ENCODE measurements at regions not wholly inside any gene's neighbourhood (a gene's known extent, or its start where the extent isn't known, plus 50 kb on each side); places are given as distances from the start of the nearest gene placed in this dataset.

GRCh38 chr13:74767050-74767449, 632.8 kb upstream of the KLF12 start:
- TF ChIP-seq NFIC (IDR thresholded peaks at IDR 0.05), result no peak
- no peak for TF ChIP-seq TAF1 (IDR thresholded peaks at IDR 0.05; ENCODE audit: low read depth)
- no peak for TF ChIP-seq EGR1 (IDR thresholded peaks at IDR 0.05)
- no peak for TF ChIP-seq EP300 (IDR thresholded peaks at IDR 0.05; ENCODE audit: borderline replicate concordance)
- no peak for TF ChIP-seq ZBTB7A (IDR thresholded peaks at IDR 0.05; ENCODE audit: low read depth)
- no peak for TF ChIP-seq MAX (IDR thresholded peaks at IDR 0.05)
- TF ChIP-seq CREB1 (IDR thresholded peaks at IDR 0.05; ENCODE audit: low read depth), result no peak
- TF ChIP-seq TEAD4 (IDR thresholded peaks at IDR 0.05), result no peak
- no peak for TF ChIP-seq FOXM1 (IDR thresholded peaks at IDR 0.05; ENCODE audit: borderline replicate concordance, low read depth)
- TF ChIP-seq REST (IDR thresholded peaks at IDR 0.05; ENCODE audit: low read depth), result no peak

All from Ishikawa (cell line).